Uterus (tissue), 3 donors: ENCODE measurements at regions not wholly inside any gene's neighbourhood (a gene's known extent, or its start where the extent isn't known, plus 50 kb on each side); places are given as distances from the start of the nearest gene placed in this dataset.

Experiments
- DNase-seq, 2 donors: peaks; one replicate each; pipeline ENCODE4 v3.0.0-alpha.2; 2019 to 2020
- H3K27ac ChIP-seq, 2 donors: fragments of 200-600 bp; sonication (generic); 1 replicate in 1 of 2; 2 replicates in 1 of 2; pipeline ENCODE4 v1.5.1; 2016 to 2018
- H3K27me3 ChIP-seq, 2 donors: fragments of 200-600 bp; sonication (generic); one replicate each; pipeline ENCODE4 v1.5.1; 2018 to 2019; ENCODE audit warnings: control low read depth in 1 of 2
- H3K36me3 ChIP-seq, 2 donors: fragments of 200-600 bp; sonication (generic); one replicate each; pipeline ENCODE4 v1.5.1; 2019; ENCODE audit warnings: control low read depth in 1 of 2
- H3K4me1 ChIP-seq, 2 donors: fragments of 200-600 bp; sonication (generic); one replicate each; pipeline ENCODE4 v1.5.1; 2018 to 2019; ENCODE audit warnings: control low read depth in 1 of 2
- H3K4me3 ChIP-seq, 2 donors: fragments of 200-600 bp; sonication (generic); 1 replicate in 1 of 2; 2 replicates in 1 of 2; pipeline ENCODE4 v1.5.1; 2018 to 2019; ENCODE audit warnings: mild to moderate bottlenecking in 1 of 2
- H3K9me3 ChIP-seq, 2 donors: fragments of 200-600 bp; sonication (generic); one replicate each; pipeline ENCODE4 v1.5.1; 2019; ENCODE audit warnings: control low read depth in 1 of 2
- CTCF ChIP-seq, 4 experiments: fragments of 200-600 bp in 2 of 4; fragments of 450-650 bp in 2 of 4; sonication (generic) in 2 of 4; IDR thresholded peaks; one replicate each; pipeline ENCODE4 v1.5.1; 2016 to 2019; ENCODE audit warnings: antibody characterized with exemption in 4 of 4, mild to moderate bottlenecking in 2 of 4, moderate library complexity in 1 of 4
- POLR2A ChIP-seq, 2 donors: fragments of 450-650 bp; IDR thresholded peaks; one replicate each; pipeline ENCODE4 v1.6.1; 2016; ENCODE audit warnings: antibody characterized with exemption in 2 of 2, mild to moderate bottlenecking in 1 of 2, moderate library complexity in 1 of 2
- intact Hi-C: fragments of 100-400 bp; cut with DNase I; formaldehyde crosslinking; loops from one replicate; pipeline ENCODE4 v1.15.1; 2023; ENCODE audit warnings: low total_unique reads
- donor health status: DM: yes; HTN: yes; CAD: no.

- no peak for DNase-seq
- TF ChIP-seq POLR2A (IDR thresholded peaks at IDR 0.05) (no peak), CTCF (IDR thresholded peaks at IDR 0.05) (no peak)
- H3K9me3 ChIP-seq, result no peaks in the 10 kb centered on the region
- H3K27me3 ChIP-seq, result peaks cover 0 to 2% of the 10 kb centered on the region in 2 donors
- intact Hi-C loops, result no loop called here
- H3K36me3 ChIP-seq, result no peaks in the 10 kb centered on the region
- H3K4me3 ChIP-seq, result no peak overlapping the region
- no peak overlapping the region for H3K27ac ChIP-seq
- H3K4me1 ChIP-seq, result no peaks in the 10 kb centered on the region
Measured at GRCh38 chr15:96702589-96702988, 372.1 kb downstream of the NR2F2 start.

DNA sequence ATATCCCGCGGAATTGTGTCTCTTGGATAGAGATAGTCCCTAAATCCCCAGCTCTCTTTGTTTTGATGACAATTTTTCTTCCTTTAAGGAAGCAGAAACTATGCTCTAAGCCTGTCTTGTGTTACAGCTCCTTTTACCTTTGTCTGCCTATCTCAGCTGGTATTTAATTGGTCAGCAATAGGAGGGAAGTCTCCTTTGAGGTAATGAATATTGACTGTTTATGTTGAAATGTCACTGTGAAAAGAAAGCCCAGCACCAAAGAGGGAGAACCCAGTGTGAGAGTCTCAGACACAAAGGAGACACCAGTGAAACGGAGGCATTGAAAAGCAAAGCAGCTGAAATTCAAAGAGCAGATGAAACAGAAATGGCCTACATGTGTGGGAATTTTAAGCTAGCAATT lies 372.6 kb downstream of the NR2F2 start:
- Histone ChIP-seq H3K9me3 (no peaks in the 10 kb centered on the region), H3K4me3 (no peak overlapping the region), H3K36me3 (no peaks in the 10 kb centered on the region), H3K27ac (no peak overlapping the region), H3K27me3 (peaks cover 0 to 2% of the 10 kb centered on the region in 2 donors), H3K4me1 (no peaks in the 10 kb centered on the region)
- TF ChIP-seq CTCF (IDR thresholded peaks at IDR 0.05) (no peak), POLR2A (IDR thresholded peaks at IDR 0.05) (no peak)
- DNase-seq, result no peak
- intact Hi-C loops, result no loop called here

DNA sequence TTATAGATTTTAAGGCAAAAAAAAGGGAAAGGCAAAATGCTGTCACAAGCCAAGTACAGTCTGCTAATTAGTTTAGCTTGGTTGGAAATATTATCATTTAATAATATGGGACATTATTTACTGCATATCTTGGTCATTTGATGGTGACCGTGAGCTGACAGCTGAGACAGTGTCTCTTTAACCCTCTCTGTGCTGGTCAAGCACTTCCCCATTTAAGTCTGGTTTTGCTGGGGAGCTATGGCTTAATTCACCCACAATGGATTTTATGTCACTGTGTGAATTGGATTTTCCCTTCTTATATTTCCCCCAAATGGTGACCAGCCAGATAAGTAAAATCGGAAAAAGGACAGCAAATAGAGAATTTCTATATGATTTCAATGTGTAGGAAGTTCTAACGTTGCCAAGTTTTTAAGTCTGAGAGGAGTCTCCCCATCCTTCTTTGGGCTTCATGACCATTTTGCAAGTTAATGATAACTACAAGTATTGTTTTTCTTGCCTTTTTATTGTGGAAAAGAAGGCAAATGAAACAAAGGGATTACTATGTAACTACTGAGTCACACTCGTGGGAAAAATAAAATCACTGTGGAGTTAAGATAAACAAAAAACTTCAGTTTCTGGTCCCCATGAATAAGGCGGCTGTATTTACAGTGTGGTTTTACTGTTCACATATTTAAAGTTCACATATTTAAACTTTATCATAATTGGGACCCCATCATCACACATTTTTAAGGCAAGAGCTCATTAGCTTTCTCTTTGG lies 373.5 kb downstream of the NR2F2 start:
- TF ChIP-seq CTCF (IDR thresholded peaks at IDR 0.05), result no peak
- TF ChIP-seq POLR2A (IDR thresholded peaks at IDR 0.05), result no peak
- no peaks in the 10 kb centered on the region for H3K36me3 ChIP-seq
- no peak overlapping the region for H3K27ac ChIP-seq
- peaks cover 0 to 2% of the 10 kb centered on the region in 2 donors for H3K27me3 ChIP-seq
- DNase-seq, result no peak
- H3K4me3 ChIP-seq, result no peak overlapping the region
- H3K4me1 ChIP-seq, result no peaks in the 10 kb centered on the region
- no peaks in the 10 kb centered on the region for H3K9me3 ChIP-seq
- intact Hi-C loops, result no loop called here

GRCh38 chr15:96716075-96716474 lies 385.6 kb downstream of the NR2F2 start:
- Histone ChIP-seq H3K4me3 (no peak overlapping the region), H3K36me3 (no peaks in the 10 kb centered on the region), H3K27me3 (no peaks in the 10 kb centered on the region), H3K27ac (no peak overlapping the region), H3K9me3 (no peaks in the 10 kb centered on the region), H3K4me1 (no peaks in the 10 kb centered on the region)
- intact Hi-C loops, result no loop called here
- TF ChIP-seq POLR2A (IDR thresholded peaks at IDR 0.05), result no peak
- no peak for TF ChIP-seq CTCF (IDR thresholded peaks at IDR 0.05)
- no peak for DNase-seq

DNA sequence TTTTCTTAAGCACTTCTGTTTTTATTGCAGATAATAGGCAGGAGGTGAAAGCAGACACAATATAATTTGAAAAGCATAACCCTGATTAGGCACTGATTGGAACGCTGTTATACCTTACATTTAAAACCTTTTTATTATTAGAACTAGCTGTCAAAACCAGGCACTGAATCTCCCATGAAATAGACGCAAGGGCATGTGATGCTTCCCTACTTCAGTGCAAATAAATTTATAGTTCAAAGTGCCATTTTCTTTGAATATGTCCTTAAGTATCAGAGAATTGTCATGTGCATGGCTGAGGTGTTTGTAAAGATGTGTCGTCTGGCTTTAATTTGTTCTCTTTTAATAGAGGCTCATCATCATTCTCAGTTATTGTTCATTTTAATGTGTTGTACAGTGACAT lies 386.0 kb downstream of the NR2F2 start:
- H3K36me3 ChIP-seq, result no peaks in the 10 kb centered on the region
- no peaks in the 10 kb centered on the region for H3K27me3 ChIP-seq
- DNase-seq, result no peak
- TF ChIP-seq CTCF (IDR thresholded peaks at IDR 0.05) (no peak), POLR2A (IDR thresholded peaks at IDR 0.05) (no peak)
- no peak overlapping the region for H3K4me3 ChIP-seq
- H3K4me1 ChIP-seq, result no peaks in the 10 kb centered on the region
- H3K27ac ChIP-seq, result no peak overlapping the region
- intact Hi-C loops, result no loop called here
- H3K9me3 ChIP-seq, result no peaks in the 10 kb centered on the region
